C4-2B (cell line): ENCODE measurements at regions not wholly inside any gene's neighbourhood (a gene's known extent, or its start where the extent isn't known, plus 50 kb on each side); places are given as distances from the start of the nearest gene placed in this dataset.

Experiments used
- ZFX ChIP-seq: fragments of 450-650 bp; IDR thresholded peaks from 2 replicates; pipeline ENCODE4 v1.6.1; 2017
- TF ChIP-seq, protein P1 (sequence below): fragments of 450-650 bp; conservative IDR thresholded peaks from 2 replicates; pipeline ENCODE4 v1.5.1; 2017; ENCODE audit warnings: mild to moderate bottlenecking

DNA sequence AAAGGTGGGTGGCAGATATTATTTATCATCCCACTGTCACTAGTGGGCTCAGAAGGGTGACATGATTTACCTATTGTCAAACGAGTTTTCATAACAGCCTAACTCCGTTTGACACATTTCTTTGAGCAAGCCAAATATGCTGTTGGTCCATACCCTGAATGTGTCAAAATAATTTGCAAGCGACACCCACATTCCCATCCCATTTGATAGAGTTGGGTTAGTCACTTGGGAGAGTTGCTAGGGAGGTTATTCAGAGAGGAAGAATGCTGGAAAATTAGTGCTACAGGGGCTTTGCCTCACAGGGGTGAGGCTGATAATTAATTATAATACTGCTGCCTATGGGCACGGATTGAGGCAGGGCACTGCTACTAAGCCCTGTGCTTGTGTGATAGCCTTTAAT is 98.5 kb upstream of the FHIT start:
- TF ChIP-seq, protein P1, sequence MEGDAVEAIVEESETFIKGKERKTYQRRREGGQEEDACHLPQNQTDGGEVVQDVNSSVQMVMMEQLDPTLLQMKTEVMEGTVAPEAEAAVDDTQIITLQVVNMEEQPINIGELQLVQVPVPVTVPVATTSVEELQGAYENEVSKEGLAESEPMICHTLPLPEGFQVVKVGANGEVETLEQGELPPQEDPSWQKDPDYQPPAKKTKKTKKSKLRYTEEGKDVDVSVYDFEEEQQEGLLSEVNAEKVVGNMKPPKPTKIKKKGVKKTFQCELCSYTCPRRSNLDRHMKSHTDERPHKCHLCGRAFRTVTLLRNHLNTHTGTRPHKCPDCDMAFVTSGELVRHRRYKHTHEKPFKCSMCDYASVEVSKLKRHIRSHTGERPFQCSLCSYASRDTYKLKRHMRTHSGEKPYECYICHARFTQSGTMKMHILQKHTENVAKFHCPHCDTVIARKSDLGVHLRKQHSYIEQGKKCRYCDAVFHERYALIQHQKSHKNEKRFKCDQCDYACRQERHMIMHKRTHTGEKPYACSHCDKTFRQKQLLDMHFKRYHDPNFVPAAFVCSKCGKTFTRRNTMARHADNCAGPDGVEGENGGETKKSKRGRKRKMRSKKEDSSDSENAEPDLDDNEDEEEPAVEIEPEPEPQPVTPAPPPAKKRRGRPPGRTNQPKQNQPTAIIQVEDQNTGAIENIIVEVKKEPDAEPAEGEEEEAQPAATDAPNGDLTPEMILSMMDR: no peak
- TF ChIP-seq ZFX: no peak
